WTC11 (cell line): ENCODE measurements at regions not wholly inside any gene's neighbourhood (a gene's known extent, or its start where the extent isn't known, plus 50 kb on each side); places are given as distances from the start of the nearest gene placed in this dataset.

Experiments
- ATAC-seq: fragments of 200-7000 bp; cut with Tn5 transposase; 2 replicates; pipeline ENCODE4 v1.10.0; 2021; ENCODE audit warnings: mild to moderate bottlenecking, moderate library complexity
- CTCF ChIA-PET: fragments of 300-600 bp; sonication (Branson Sonifier 250); formaldehyde crosslinking; loops from one replicate; lab custom pipeline; 2021; ENCODE audit warnings: antibody characterized with exemption; lab: Charles Lee
- POLR2A ChIA-PET: fragments of 350-600 bp; sonication (Branson Sonifier 250); formaldehyde crosslinking; loops from one replicate; lab custom pipeline; 2021; ENCODE audit warnings: antibody characterized with exemption; lab: Charles Lee
- DNase-seq: peaks from one replicate; pipeline ENCODE4 v3.0.0; 2021; ENCODE audit warnings: low spot score
- H3K27ac Mint-ChIP-seq: 2 replicates; pipeline ENCODE4 v1.8.0; 2021; ENCODE audit warnings: mixed read lengths
- H3K27me3 Mint-ChIP-seq: 2 replicates; pipeline ENCODE4 v1.8.0; 2021; ENCODE audit warnings: low read depth, mild to moderate bottlenecking, moderate library complexity, mixed read lengths
- H3K36me3 Mint-ChIP-seq: 2 replicates; pipeline ENCODE4 v1.8.0; 2021; ENCODE audit warnings: mixed read lengths
- H3K4me1 Mint-ChIP-seq: 2 replicates; pipeline ENCODE4 v1.8.0; 2022; ENCODE audit warnings: mixed read lengths
- H3K4me3 Mint-ChIP-seq: 2 replicates; pipeline ENCODE4 v1.8.0; 2021; ENCODE audit warnings: mild to moderate bottlenecking, moderate library complexity, mixed read lengths
- H3K9me3 Mint-ChIP-seq: 2 replicates; pipeline ENCODE4 v1.8.0; 2021; ENCODE audit warnings: mixed read lengths
- ATF2 ChIP-seq: sonication (generic); formaldehyde crosslinking; IDR thresholded peaks from 2 replicates; pipeline ENCODE4 v1.8.1; 2022; ENCODE audit warnings: low read depth, missing genetic modification reagents, borderline replicate concordance
- CDX4 ChIP-seq: fragments of 250-450 bp; sonication (Bioruptor Pico); IDR thresholded peaks from 2 replicates; pipeline ENCODE4 v1.9.0; 2021; ENCODE audit warnings: moderate library complexity, mild to moderate bottlenecking, inconsistent platforms, borderline replicate concordance
- CREB1 ChIP-seq: sonication (generic); formaldehyde crosslinking; IDR thresholded peaks from 2 replicates; pipeline ENCODE4 v1.8.0; 2023; ENCODE audit warnings: mild to moderate bottlenecking, missing genetic modification reagents
- E2F5 ChIP-seq: sonication (generic); formaldehyde crosslinking; IDR thresholded peaks from 2 replicates; pipeline ENCODE4 v1.8.1; 2022; ENCODE audit warnings: mild to moderate bottlenecking, moderate library complexity, missing genetic modification reagents
- ESRRA ChIP-seq: sonication (generic); formaldehyde crosslinking; IDR thresholded peaks from 2 replicates; pipeline ENCODE4 v1.8.1; 2022; ENCODE audit warnings: mild to moderate bottlenecking, missing genetic modification reagents, borderline replicate concordance
- ETV6 ChIP-seq: sonication (generic); formaldehyde crosslinking; IDR thresholded peaks from 2 replicates; pipeline ENCODE4 v1.8.1; 2022; ENCODE audit warnings: mild to moderate bottlenecking, missing genetic modification reagents
- FOXK1 ChIP-seq: sonication (generic); formaldehyde crosslinking; IDR thresholded peaks from 2 replicates; pipeline ENCODE4 v1.8.0; 2022; ENCODE audit warnings: mild to moderate bottlenecking, moderate library complexity, missing genetic modification reagents
- HMGA2 ChIP-seq: fragments of 250-450 bp; sonication (Bioruptor Pico); IDR thresholded peaks from 2 replicates; pipeline ENCODE4 v1.4.0; 2021; ENCODE audit warnings: mild to moderate bottlenecking, moderate library complexity
- HMGXB4 ChIP-seq: sonication (generic); formaldehyde crosslinking; IDR thresholded peaks from 2 replicates; pipeline ENCODE4 v1.8.1; 2023; ENCODE audit warnings: mild to moderate bottlenecking, moderate library complexity, missing genetic modification reagents
- IRF2 ChIP-seq: sonication (generic); formaldehyde crosslinking; IDR thresholded peaks from 2 replicates; pipeline ENCODE4 v1.8.0; 2022; ENCODE audit warnings: low read depth, missing genetic modification reagents, borderline replicate concordance
- KAT7 ChIP-seq: sonication (generic); formaldehyde crosslinking; IDR thresholded peaks from 2 replicates; pipeline ENCODE4 v1.8.1; 2023; ENCODE audit warnings: missing genetic modification reagents, mild to moderate bottlenecking, borderline replicate concordance
- NR1H2 ChIP-seq: sonication (generic); formaldehyde crosslinking; IDR thresholded peaks from 2 replicates; pipeline ENCODE4 v1.9.0; 2021; ENCODE audit warnings: mild to moderate bottlenecking, moderate library complexity, missing genetic modification reagents
- RORB ChIP-seq: fragments of 250-450 bp; sonication (Bioruptor Pico); IDR thresholded peaks from 2 replicates; pipeline ENCODE4 v1.9.0; 2021; ENCODE audit warnings: mild to moderate bottlenecking
- SMAD3 ChIP-seq: sonication (generic); formaldehyde crosslinking; IDR thresholded peaks from 2 replicates; pipeline ENCODE4 v1.8.0; 2022; ENCODE audit warnings: missing genetic modification reagents, mild to moderate bottlenecking, borderline replicate concordance
- SP1 ChIP-seq: sonication (generic); formaldehyde crosslinking; conservative IDR thresholded peaks from 2 replicates; pipeline ENCODE4 v1.8.1; 2022; ENCODE audit warnings: missing genetic modification reagents
- TCF7 ChIP-seq: sonication (generic); formaldehyde crosslinking; IDR thresholded peaks from 2 replicates; pipeline ENCODE4 v1.8.0; 2022; ENCODE audit warnings: mild to moderate bottlenecking, low read depth, missing genetic modification reagents, moderate library complexity
- TEAD1 ChIP-seq: sonication (generic); formaldehyde crosslinking; IDR thresholded peaks from 2 replicates; pipeline ENCODE4 v1.8.0; 2022; ENCODE audit warnings: mild to moderate bottlenecking, missing genetic modification reagents
- TP53 ChIP-seq: sonication (generic); formaldehyde crosslinking; IDR thresholded peaks from 2 replicates; pipeline ENCODE4 v1.8.1; 2023; ENCODE audit warnings: mild to moderate bottlenecking, missing genetic modification reagents
- ZMAT4 ChIP-seq: fragments of 250-450 bp; sonication (Bioruptor Pico); IDR thresholded peaks from 2 replicates; pipeline ENCODE4 v1.9.0; 2021; ENCODE audit warnings: mild to moderate bottlenecking
- TF ChIP-seq, protein P1 (sequence below): sonication (generic); formaldehyde crosslinking; IDR thresholded peaks from 2 replicates; pipeline ENCODE4 v1.8.0; 2022; ENCODE audit warnings: mild to moderate bottlenecking, missing genetic modification reagents

GRCh38 chr18:34611904-34612303, 98.2 kb upstream of the DTNA start:
- ChIA-PET CTCF (interaction anchor here (1.3 kb wide), 1 partner anchor 50 kb away, joined by 5 read pairs; no protein-coding TSS in a partner anchor), POLR2A (no interaction called here)
- H3K4me1 Mint-ChIP-seq = no peaks in the 10 kb centered on the region
- no peak overlapping the region for H3K27ac Mint-ChIP-seq
- peaks cover 10% of the 10 kb centered on the region for H3K36me3 Mint-ChIP-seq
- H3K27me3 Mint-ChIP-seq = no peaks in the 10 kb centered on the region
- no peak overlapping the region for H3K4me3 Mint-ChIP-seq
- TF ChIP-seq TEAD1 (CRISPR knock-in tag) = no peak
- TF ChIP-seq, protein P1, sequence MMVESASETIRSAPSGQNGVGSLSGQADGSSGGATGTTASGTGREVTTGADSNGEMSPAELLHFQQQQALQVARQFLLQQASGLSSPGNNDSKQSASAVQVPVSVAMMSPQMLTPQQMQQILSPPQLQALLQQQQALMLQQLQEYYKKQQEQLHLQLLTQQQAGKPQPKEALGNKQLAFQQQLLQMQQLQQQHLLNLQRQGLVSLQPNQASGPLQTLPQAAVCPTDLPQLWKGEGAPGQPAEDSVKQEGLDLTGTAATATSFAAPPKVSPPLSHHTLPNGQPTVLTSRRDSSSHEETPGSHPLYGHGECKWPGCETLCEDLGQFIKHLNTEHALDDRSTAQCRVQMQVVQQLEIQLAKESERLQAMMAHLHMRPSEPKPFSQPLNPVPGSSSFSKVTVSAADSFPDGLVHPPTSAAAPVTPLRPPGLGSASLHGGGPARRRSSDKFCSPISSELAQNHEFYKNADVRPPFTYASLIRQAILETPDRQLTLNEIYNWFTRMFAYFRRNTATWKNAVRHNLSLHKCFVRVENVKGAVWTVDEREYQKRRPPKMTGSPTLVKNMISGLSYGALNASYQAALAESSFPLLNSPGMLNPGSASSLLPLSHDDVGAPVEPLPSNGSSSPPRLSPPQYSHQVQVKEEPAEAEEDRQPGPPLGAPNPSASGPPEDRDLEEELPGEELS (CRISPR knock-in tag) = no peak
- no peak for TF ChIP-seq TP53 (CRISPR knock-in tag)
- TF ChIP-seq HMGXB4 = no peak
- TF ChIP-seq RORB (CRISPR knock-in tag) = no peak
- no peak for TF ChIP-seq TCF7 (CRISPR knock-in tag)
- TF ChIP-seq KAT7 (CRISPR knock-in tag) = no peak
- TF ChIP-seq SP1 (CRISPR knock-in tag) = no peak
- no peak for TF ChIP-seq CDX4
- no peak for TF ChIP-seq FOXK1 (CRISPR knock-in tag)
- no peak for ATAC-seq
- DNase-seq = no peak
- H3K9me3 Mint-ChIP-seq = peaks cover 23% of the 10 kb centered on the region

DNA sequence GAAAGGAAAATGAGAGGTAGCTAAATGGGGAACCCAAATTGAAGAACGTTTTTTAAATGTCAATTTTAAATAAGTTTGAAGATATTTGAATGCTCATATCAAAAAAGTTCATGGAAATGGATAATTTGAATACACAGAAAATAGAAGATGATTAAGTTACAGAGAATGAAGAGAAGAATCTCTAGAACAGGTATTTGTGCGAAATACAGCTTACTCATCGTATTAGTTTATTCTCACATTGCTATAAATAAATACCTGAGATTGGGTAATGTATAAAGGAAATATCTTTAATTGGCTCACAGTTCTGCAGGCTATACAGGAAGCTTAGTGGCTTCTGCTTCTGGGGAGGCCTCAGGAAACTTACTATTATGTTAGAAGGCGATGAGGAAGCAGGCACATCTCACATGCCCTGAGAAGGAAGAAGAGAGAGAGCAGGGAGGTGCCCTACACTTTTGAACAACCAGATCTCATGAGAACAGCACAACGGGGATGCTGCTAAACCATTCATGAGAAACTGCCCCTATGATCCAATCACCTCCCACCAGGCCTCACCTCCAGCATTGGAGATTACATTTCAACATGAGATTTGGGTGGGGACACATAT, 89.7 kb upstream of the DTNA start:
- ChIA-PET POLR2A (no interaction called here), CTCF (interaction anchor here (1.4 kb wide), 1 partner anchor 41 kb away, joined by 5 read pairs; no protein-coding TSS in a partner anchor)
- no peaks in the 10 kb centered on the region for H3K27me3 Mint-ChIP-seq
- DNase-seq (no peak), ATAC-seq (no peak)
- peaks cover 26% of the 10 kb centered on the region for H3K36me3 Mint-ChIP-seq
- H3K9me3 Mint-ChIP-seq = peaks cover 41% of the 10 kb centered on the region
- no peak overlapping the region for H3K27ac Mint-ChIP-seq
- 0 out of 2 replicates have a peak, but pooled peaks cover 2% of the 10 kb centered on the region for H3K4me1 Mint-ChIP-seq
- no peak overlapping the region for H3K4me3 Mint-ChIP-seq
- TF ChIP-seq TCF7 (CRISPR knock-in tag) (no peak), CREB1 (CRISPR knock-in tag) (no peak), ZMAT4 (CRISPR knock-in tag) (no peak), NR1H2 (CRISPR knock-in tag) (no peak), HMGA2 (CRISPR knock-in tag) (no peak), RORB (CRISPR knock-in tag) (no peak), SMAD3 (CRISPR knock-in tag) (no peak), IRF2 (CRISPR knock-in tag) (no peak), TP53 (CRISPR knock-in tag) (no peak), ATF2 (CRISPR knock-in tag) (no peak), ETV6 (CRISPR knock-in tag) (no peak), E2F5 (CRISPR knock-in tag) (no peak), ESRRA (CRISPR knock-in tag) (no peak)
